ENCODE measurements at regions not wholly inside any gene's neighbourhood (a gene's known extent, or its start where the extent isn't known, plus 50 kb on each side); places are given as distances from the start of the nearest gene placed in this dataset.

GRCh38 chr11:81579339-81579738 is 1154.3 kb downstream of the FAM181B start:
- no peak overlapping the region for H2AK5ac ChIP-seq (ENCODE audit: insufficient read length, low read length)

More at GRCh38 chr11:81579339-81579738, 1154.3 kb downstream of the FAM181B start:
- Histone ChIP-seq H2BK20ac (ENCODE audit: low read depth, low read length, poor library complexity, severe bottlenecking) (no peak overlapping the region), H3K23ac (ENCODE audit: insufficient read length, low read depth, low read length) (no peak overlapping the region), H3K4me1 (ENCODE audit: insufficient read depth, low read length) (no peaks in the 10 kb centered on the region), H3K79me2 (ENCODE audit: insufficient read depth, low read length) (no peaks in the 10 kb centered on the region), H2BK12ac (ENCODE audit: insufficient read length, low read depth, low read length) (no peak overlapping the region), H4K91ac (ENCODE audit: insufficient read length, low read depth, low read length) (no peak overlapping the region), H3K18ac (ENCODE audit: insufficient read length, low read depth, low read length) (no peak overlapping the region), H4K20me1 (ENCODE audit: control insufficient read depth, insufficient read depth, insufficient read length) (no peaks in the 10 kb centered on the region), H3K4me2 (ENCODE audit: insufficient read depth, insufficient read length, low read length) (no peak overlapping the region), H3K27me3 (ENCODE audit: insufficient read depth, low read length) (no peaks in the 10 kb centered on the region), H3K27ac (ENCODE audit: insufficient read length, low read depth, low read length) (no peak overlapping the region), H2BK120ac (ENCODE audit: low read depth, low read length, poor library complexity, severe bottlenecking) (no peak overlapping the region), H2BK15ac (ENCODE audit: low read depth, low read length) (no peak overlapping the region), H3K56ac (ENCODE audit: insufficient read length, low read depth, low read length) (no peak overlapping the region), H3K23me2 (ENCODE audit: insufficient read length, low read depth, low read length, poor library complexity, severe bottlenecking) (no peaks in the 10 kb centered on the region), H4K8ac (replicated peaks; ENCODE audit: insufficient read length, low read depth, low read length) (no peak overlapping the region), H2AFZ (ENCODE audit: low read length) (no peak overlapping the region), H2BK5ac (ENCODE audit: insufficient read length, low read length) (no peak overlapping the region), H3T11ph (ENCODE audit: low read length) (no peak overlapping the region), H3K9ac (ENCODE audit: extremely low read depth, insufficient read length, low read length) (no peak overlapping the region), H3K14ac (ENCODE audit: insufficient read depth, low read length) (no peak overlapping the region), H3K9me3 (ENCODE audit: control insufficient read depth, low read depth, low read length) (no peaks in the 10 kb centered on the region), H3K79me1 (ENCODE audit: insufficient read depth, low read depth, low read length, poor library complexity, severe bottlenecking) (no peaks in the 10 kb centered on the region), H4K5ac (ENCODE audit: insufficient read length, low read depth, low read length) (no peak overlapping the region), H3K4ac (ENCODE audit: low read depth, low read length) (no peak overlapping the region)
- Mint-ChIP-seq H3K36me3 (ENCODE audit: insufficient read depth in 1 of 3, low read depth in 3 of 3) (no peaks in the 10 kb centered on the region), H3K27me3 (ENCODE audit: low read depth) (no peaks in the 10 kb centered on the region), H3K27ac (no peak overlapping the region), H3K9me3 (no peaks in the 10 kb centered on the region), H3K4me1 (no peaks in the 10 kb centered on the region), H3K4me3 (no peak overlapping the region)
- no peak for DNase-seq
- WGBS (ENCODE audit: extremely low coverage, insufficient read length, low lambda C conversion rate): no CpG with 5 or more reads among the region's 2 CpGs
- TF ChIP-seq, protein P1, sequence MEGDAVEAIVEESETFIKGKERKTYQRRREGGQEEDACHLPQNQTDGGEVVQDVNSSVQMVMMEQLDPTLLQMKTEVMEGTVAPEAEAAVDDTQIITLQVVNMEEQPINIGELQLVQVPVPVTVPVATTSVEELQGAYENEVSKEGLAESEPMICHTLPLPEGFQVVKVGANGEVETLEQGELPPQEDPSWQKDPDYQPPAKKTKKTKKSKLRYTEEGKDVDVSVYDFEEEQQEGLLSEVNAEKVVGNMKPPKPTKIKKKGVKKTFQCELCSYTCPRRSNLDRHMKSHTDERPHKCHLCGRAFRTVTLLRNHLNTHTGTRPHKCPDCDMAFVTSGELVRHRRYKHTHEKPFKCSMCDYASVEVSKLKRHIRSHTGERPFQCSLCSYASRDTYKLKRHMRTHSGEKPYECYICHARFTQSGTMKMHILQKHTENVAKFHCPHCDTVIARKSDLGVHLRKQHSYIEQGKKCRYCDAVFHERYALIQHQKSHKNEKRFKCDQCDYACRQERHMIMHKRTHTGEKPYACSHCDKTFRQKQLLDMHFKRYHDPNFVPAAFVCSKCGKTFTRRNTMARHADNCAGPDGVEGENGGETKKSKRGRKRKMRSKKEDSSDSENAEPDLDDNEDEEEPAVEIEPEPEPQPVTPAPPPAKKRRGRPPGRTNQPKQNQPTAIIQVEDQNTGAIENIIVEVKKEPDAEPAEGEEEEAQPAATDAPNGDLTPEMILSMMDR (conservative IDR thresholded peaks at IDR 0.05): no peak

All from H9 (cell line).